ENCODE measurements at regions not wholly inside any gene's neighbourhood (a gene's known extent, or its start where the extent isn't known, plus 50 kb on each side); places are given as distances from the start of the nearest gene placed in this dataset.

- Histone ChIP-seq H3K27me3 (replicated peaks; ENCODE audit: control insufficient read depth, insufficient read depth, low read length) (no peaks in the 10 kb centered on the region), H3K4me1 (ENCODE audit: control insufficient read depth, insufficient read depth, low read length) (peaks cover 18% of the 10 kb centered on the region), H3K9me3 (ENCODE audit: control insufficient read depth, low read length) (peaks cover 4% of the 10 kb centered on the region), H3K9ac (ENCODE audit: low read length) (no peak overlapping the region), H3K4me3 (ENCODE audit: low read length) (no peak overlapping the region), H3K36me3 (ENCODE audit: control insufficient read depth, insufficient read depth, low read length, severe bottlenecking) (no peaks in the 10 kb centered on the region)
- no peak for DNase-seq (ENCODE audit: low read depth)
Observed at GRCh38 chr14:40129159-40129558, 696.9 kb upstream of the FBXO33 start.

GRCh38 chr14:40123816-40124215 lies 691.6 kb upstream of the FBXO33 start:
- H3K9ac ChIP-seq (ENCODE audit: low read length): no peak overlapping the region
- peaks cover 51% of the 10 kb centered on the region for H3K4me1 ChIP-seq (ENCODE audit: control insufficient read depth, insufficient read depth, low read length)
- H3K27me3 ChIP-seq (replicated peaks; ENCODE audit: control insufficient read depth, insufficient read depth, low read length): no peaks in the 10 kb centered on the region
- no peak for DNase-seq (ENCODE audit: low read depth)
- H3K4me3 ChIP-seq (ENCODE audit: low read length): no peak overlapping the region
- H3K36me3 ChIP-seq (ENCODE audit: control insufficient read depth, insufficient read depth, low read length, severe bottlenecking): no peaks in the 10 kb centered on the region
- no peaks in the 10 kb centered on the region for H3K9me3 ChIP-seq (ENCODE audit: control insufficient read depth, low read length)

DNA sequence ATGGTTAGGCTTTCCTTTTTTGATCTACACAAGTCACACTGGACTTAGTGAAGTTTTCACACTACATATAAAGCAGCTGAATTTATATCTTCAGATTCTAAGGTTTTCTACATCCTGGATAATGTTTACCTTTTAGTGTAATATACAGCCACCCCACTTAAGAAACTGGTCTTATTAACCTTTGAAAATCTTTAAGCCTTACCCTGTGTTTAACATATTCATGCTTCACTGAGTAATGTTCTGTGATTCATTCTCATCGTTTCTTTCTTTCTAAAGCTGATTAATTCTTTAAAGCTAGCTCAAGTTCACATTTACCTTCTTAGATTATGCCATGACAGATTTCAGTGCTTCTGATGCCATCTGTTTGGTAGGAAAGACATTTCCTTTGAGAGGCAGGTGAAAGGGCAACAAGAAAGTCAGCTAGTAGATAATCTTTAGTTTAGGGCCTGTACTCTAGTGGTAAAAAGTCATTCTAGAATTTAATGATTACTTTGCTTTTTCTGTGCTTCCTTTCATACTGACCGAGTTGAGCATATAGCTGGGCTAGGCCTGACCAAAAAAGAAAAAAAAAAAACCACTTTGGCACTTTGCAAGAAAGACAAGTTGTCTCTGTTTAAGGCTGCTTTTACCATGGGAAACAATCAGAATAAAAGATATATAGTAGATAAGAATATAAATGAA lies 690.9 kb upstream of the FBXO33 start:
- Histone ChIP-seq H3K27me3 (replicated peaks; ENCODE audit: control insufficient read depth, insufficient read depth, low read length) (no peaks in the 10 kb centered on the region), H3K4me3 (ENCODE audit: low read length) (no peak overlapping the region), H3K9ac (ENCODE audit: low read length) (peak overlapping the region; percentile 48), H3K36me3 (ENCODE audit: control insufficient read depth, insufficient read depth, low read length, severe bottlenecking) (no peaks in the 10 kb centered on the region), H3K4me1 (ENCODE audit: control insufficient read depth, insufficient read depth, low read length) (peaks cover 51% of the 10 kb centered on the region), H3K9me3 (ENCODE audit: control insufficient read depth, low read length) (no peaks in the 10 kb centered on the region)
- DNase-seq (ENCODE audit: low read depth): no peak

DNA sequence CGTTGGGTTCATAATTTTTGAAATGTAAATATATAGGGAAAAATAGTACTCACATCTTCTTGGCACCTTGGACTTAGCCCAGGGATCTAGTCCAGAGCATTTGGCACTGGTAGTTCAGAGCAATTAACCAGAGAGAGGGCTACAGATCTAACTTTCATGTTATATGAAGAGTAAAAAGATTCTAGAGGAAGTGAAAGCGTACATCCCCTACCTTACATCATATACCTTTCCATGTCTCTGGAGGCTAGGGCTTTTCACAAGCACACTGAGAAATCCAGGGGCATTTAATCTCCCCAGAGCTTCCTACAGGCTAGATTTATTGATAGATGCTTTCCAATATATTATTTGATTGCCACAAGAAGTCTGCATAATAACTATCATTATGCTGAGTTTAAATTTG lies 687.5 kb upstream of the FBXO33 start:
- H3K4me1 ChIP-seq (ENCODE audit: control insufficient read depth, insufficient read depth, low read length): peaks cover 35% of the 10 kb centered on the region

DNA sequence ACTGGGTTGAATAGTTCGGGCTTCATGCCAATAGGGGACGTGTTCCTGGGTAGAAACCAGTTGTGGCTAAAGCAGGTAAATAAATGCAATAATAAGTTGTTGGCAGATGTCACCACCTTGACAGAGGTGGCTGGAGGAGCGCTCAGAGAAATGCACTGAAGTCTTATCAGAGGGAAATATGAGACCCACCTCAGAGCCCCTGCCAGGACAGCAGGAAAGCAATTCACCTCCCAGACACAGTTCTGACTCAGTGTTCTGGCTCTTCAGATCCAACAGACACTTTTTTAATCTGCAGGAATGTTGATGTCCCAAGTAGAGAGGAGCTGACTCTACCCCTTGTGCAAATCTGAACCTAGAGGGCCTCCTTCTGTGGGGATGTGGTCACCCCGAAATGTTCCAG lies 687.1 kb upstream of the FBXO33 start:
- no peak for DNase-seq (ENCODE audit: low read depth)
- H3K27me3 ChIP-seq (replicated peaks; ENCODE audit: control insufficient read depth, insufficient read depth, low read length): no peaks in the 10 kb centered on the region
- no peak overlapping the region for H3K4me3 ChIP-seq (ENCODE audit: low read length)
- H3K4me1 ChIP-seq (ENCODE audit: control insufficient read depth, insufficient read depth, low read length): peaks cover 35% of the 10 kb centered on the region
- no peak overlapping the region for H3K9ac ChIP-seq (ENCODE audit: low read length)
- no peaks in the 10 kb centered on the region for H3K36me3 ChIP-seq (ENCODE audit: control insufficient read depth, insufficient read depth, low read length, severe bottlenecking)
- no peaks in the 10 kb centered on the region for H3K9me3 ChIP-seq (ENCODE audit: control insufficient read depth, low read length)

More for the DNA sequence above, 687.5 kb upstream of the FBXO33 start:
- H3K9ac ChIP-seq (ENCODE audit: low read length): no peak overlapping the region
- no peaks in the 10 kb centered on the region for H3K36me3 ChIP-seq (ENCODE audit: control insufficient read depth, insufficient read depth, low read length, severe bottlenecking)
- DNase-seq (ENCODE audit: low read depth): no peak
- no peak overlapping the region for H3K4me3 ChIP-seq (ENCODE audit: low read length)
- no peaks in the 10 kb centered on the region for H3K9me3 ChIP-seq (ENCODE audit: control insufficient read depth, low read length)
- H3K27me3 ChIP-seq (replicated peaks; ENCODE audit: control insufficient read depth, insufficient read depth, low read length): no peaks in the 10 kb centered on the region

GRCh38 chr14:40115583-40115982 lies 683.4 kb upstream of the FBXO33 start:
- no peaks in the 10 kb centered on the region for H3K27me3 ChIP-seq (replicated peaks; ENCODE audit: control insufficient read depth, insufficient read depth, low read length)
- H3K4me1 ChIP-seq (ENCODE audit: control insufficient read depth, insufficient read depth, low read length): peaks cover 11% of the 10 kb centered on the region

GRCh38 chr14:40113671-40114070 lies 681.4 kb upstream of the FBXO33 start:
- Histone ChIP-seq H3K4me3 (ENCODE audit: low read length) (no peak overlapping the region), H3K9me3 (ENCODE audit: control insufficient read depth, low read length) (no peaks in the 10 kb centered on the region), H3K36me3 (ENCODE audit: control insufficient read depth, insufficient read depth, low read length, severe bottlenecking) (no peaks in the 10 kb centered on the region), H3K9ac (ENCODE audit: low read length) (no peak overlapping the region), H3K4me1 (ENCODE audit: control insufficient read depth, insufficient read depth, low read length) (no peaks in the 10 kb centered on the region), H3K27me3 (replicated peaks; ENCODE audit: control insufficient read depth, insufficient read depth, low read length) (no peaks in the 10 kb centered on the region)
- no peak for DNase-seq (ENCODE audit: low read depth)

More at GRCh38 chr14:40115583-40115982, 683.4 kb upstream of the FBXO33 start:
- H3K9ac ChIP-seq (ENCODE audit: low read length): no peak overlapping the region
- H3K9me3 ChIP-seq (ENCODE audit: control insufficient read depth, low read length): no peaks in the 10 kb centered on the region
- no peak overlapping the region for H3K4me3 ChIP-seq (ENCODE audit: low read length)
- no peak for DNase-seq (ENCODE audit: low read depth)
- H3K36me3 ChIP-seq (ENCODE audit: control insufficient read depth, insufficient read depth, low read length, severe bottlenecking): no peaks in the 10 kb centered on the region

GRCh38 chr14:40100544-40101196 lies 668.4 kb upstream of the FBXO33 start:
- Histone ChIP-seq H3K9me3 (ENCODE audit: control insufficient read depth, low read length) (no peaks in the 10 kb centered on the region), H3K36me3 (ENCODE audit: control insufficient read depth, insufficient read depth, low read length, severe bottlenecking) (no peaks in the 10 kb centered on the region), H3K4me3 (ENCODE audit: low read length) (no peak overlapping the region), H3K27me3 (replicated peaks; ENCODE audit: control insufficient read depth, insufficient read depth, low read length) (no peaks in the 10 kb centered on the region), H3K9ac (ENCODE audit: low read length) (no peak overlapping the region), H3K4me1 (ENCODE audit: control insufficient read depth, insufficient read depth, low read length) (no peaks in the 10 kb centered on the region)
- no peak for DNase-seq (ENCODE audit: low read depth)

DNA sequence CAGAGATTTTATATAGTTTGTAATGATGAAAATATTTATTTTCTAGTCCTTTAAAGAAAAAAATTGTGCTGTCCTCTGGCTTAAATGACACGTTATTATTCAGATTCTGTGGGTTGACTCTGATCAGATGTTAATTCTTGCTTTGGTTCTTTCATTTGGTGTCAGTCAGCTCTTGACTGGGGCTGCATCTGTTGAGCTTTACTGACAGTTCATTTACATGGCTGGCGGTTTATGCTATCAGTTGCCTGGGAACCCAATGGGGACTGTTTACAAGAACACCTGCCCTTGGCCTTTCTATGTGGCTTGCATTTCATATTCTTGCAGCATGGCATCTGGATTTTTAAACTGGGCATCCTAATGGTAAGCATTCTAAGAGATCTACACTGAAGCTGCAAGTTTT lies 667.1 kb upstream of the FBXO33 start:
- H3K4me1 ChIP-seq (ENCODE audit: control insufficient read depth, insufficient read depth, low read length): no peaks in the 10 kb centered on the region
- DNase-seq (ENCODE audit: low read depth): no peak
- H3K9ac ChIP-seq (ENCODE audit: low read length): no peak overlapping the region
- no peaks in the 10 kb centered on the region for H3K27me3 ChIP-seq (replicated peaks; ENCODE audit: control insufficient read depth, insufficient read depth, low read length)
- no peaks in the 10 kb centered on the region for H3K36me3 ChIP-seq (ENCODE audit: control insufficient read depth, insufficient read depth, low read length, severe bottlenecking)
- H3K9me3 ChIP-seq (ENCODE audit: control insufficient read depth, low read length): no peaks in the 10 kb centered on the region
- no peak overlapping the region for H3K4me3 ChIP-seq (ENCODE audit: low read length)

DNA sequence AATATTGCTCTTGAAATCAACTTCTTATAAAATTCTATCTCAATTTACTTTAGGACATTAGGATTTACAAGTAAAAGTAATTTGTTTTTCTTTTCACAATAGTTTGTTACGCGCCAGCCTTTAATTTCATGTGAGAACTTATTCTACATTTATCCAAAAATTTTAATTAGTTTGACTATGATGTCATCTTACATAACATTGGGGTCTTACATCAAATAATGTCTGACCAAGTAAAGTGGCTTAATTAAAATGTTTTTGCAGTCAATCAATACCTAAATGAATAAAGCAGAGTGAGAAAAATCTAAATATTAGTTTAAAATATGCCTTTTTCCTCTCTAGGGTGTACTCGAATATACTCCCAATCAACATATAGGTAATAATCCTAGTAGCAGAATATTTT lies 666.2 kb upstream of the FBXO33 start:
- Histone ChIP-seq H3K4me3 (ENCODE audit: low read length) (no peak overlapping the region), H3K36me3 (ENCODE audit: control insufficient read depth, insufficient read depth, low read length, severe bottlenecking) (no peaks in the 10 kb centered on the region), H3K9me3 (ENCODE audit: control insufficient read depth, low read length) (no peaks in the 10 kb centered on the region), H3K27me3 (replicated peaks; ENCODE audit: control insufficient read depth, insufficient read depth, low read length) (no peaks in the 10 kb centered on the region), H3K4me1 (ENCODE audit: control insufficient read depth, insufficient read depth, low read length) (no peaks in the 10 kb centered on the region), H3K9ac (ENCODE audit: low read length) (no peak overlapping the region)
- no peak for DNase-seq (ENCODE audit: low read depth)

DNA sequence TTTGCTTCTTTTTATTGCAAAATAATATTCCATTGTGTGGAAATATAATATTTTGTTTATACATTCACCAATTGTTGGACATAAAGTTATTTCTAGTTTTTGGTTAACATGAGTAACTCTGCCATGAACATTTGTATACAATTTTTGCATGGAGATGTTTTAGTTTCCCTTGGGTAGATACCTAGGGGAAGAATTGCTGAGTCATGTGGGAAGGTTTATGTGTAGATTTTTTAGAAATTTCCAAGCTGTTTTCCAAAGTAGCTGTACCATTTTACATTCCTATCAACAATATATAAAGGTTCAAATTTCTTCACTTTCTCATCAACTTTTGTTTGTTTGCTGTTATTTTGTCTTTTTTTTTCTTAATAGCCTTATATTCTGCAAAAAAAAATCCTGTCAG lies 664.7 kb upstream of the FBXO33 start:
- Histone ChIP-seq H3K36me3 (ENCODE audit: control insufficient read depth, insufficient read depth, low read length, severe bottlenecking) (no peaks in the 10 kb centered on the region), H3K4me1 (ENCODE audit: control insufficient read depth, insufficient read depth, low read length) (no peaks in the 10 kb centered on the region), H3K9ac (ENCODE audit: low read length) (no peak overlapping the region), H3K4me3 (ENCODE audit: low read length) (no peak overlapping the region), H3K9me3 (ENCODE audit: control insufficient read depth, low read length) (no peaks in the 10 kb centered on the region), H3K27me3 (replicated peaks; ENCODE audit: control insufficient read depth, insufficient read depth, low read length) (no peaks in the 10 kb centered on the region)
- DNase-seq (ENCODE audit: low read depth): no peak

GRCh38 chr14:40093800-40094199 lies 661.6 kb upstream of the FBXO33 start:
- Histone ChIP-seq H3K4me1 (ENCODE audit: control insufficient read depth, insufficient read depth, low read length) (no peaks in the 10 kb centered on the region), H3K4me3 (ENCODE audit: low read length) (no peak overlapping the region), H3K9me3 (ENCODE audit: control insufficient read depth, low read length) (no peaks in the 10 kb centered on the region), H3K9ac (ENCODE audit: low read length) (no peak overlapping the region), H3K27me3 (replicated peaks; ENCODE audit: control insufficient read depth, insufficient read depth, low read length) (no peaks in the 10 kb centered on the region), H3K36me3 (ENCODE audit: control insufficient read depth, insufficient read depth, low read length, severe bottlenecking) (no peaks in the 10 kb centered on the region)
- DNase-seq (ENCODE audit: low read depth): no peak

Measured in adipocyte (in vitro differentiated cells).